Lung (tissue), 11 donors: ENCODE measurements at regions not wholly inside any gene's neighbourhood (a gene's known extent, or its start where the extent isn't known, plus 50 kb on each side); places are given as distances from the start of the nearest gene placed in this dataset.

ENCODE experiments used
- ATAC-seq: fragments of 200-7000 bp; cut with Tn5 transposase; one replicate; pipeline ENCODE4 v1.9.1; 2020; ENCODE audit warnings: moderate number of reproducible peaks; ENCODE audit not compliant: insufficient read depth, low FRiP score
- DNase-seq, 3 donors: peaks; one replicate each; pipeline ENCODE4 v3.0.0-alpha.2; 2013 to 2017
- H3K27ac ChIP-seq, 2 donors: one replicate each; pipeline ENCODE4 v1.5.1; 2013; ENCODE audit warnings: mild to moderate bottlenecking in 2 of 2, moderate library complexity in 2 of 2, control low read depth in 1 of 2, inconsistent platforms in 1 of 2, low read depth in 1 of 2, low read length in 1 of 2
- H3K27me3 ChIP-seq, 3 donors: one replicate each; pipeline ENCODE4 v1.5.1; 2013; ENCODE audit warnings: low read length in 2 of 3; ENCODE audit not compliant: control insufficient read depth in 3 of 3, insufficient read depth in 3 of 3
- H3K36me3 ChIP-seq, 4 donors: one replicate each; pipeline ENCODE4 v1.5.1; 2013; ENCODE audit warnings: low read length in 4 of 4, mild to moderate bottlenecking in 1 of 4, moderate library complexity in 1 of 4; ENCODE audit not compliant: control insufficient read depth in 4 of 4, insufficient read depth in 4 of 4
- H3K4me1 ChIP-seq, 5 donors: one replicate each; pipeline ENCODE4 v1.5.1; 2013; ENCODE audit warnings: low read length in 5 of 5, mild to moderate bottlenecking in 2 of 5, moderate library complexity in 1 of 5; ENCODE audit not compliant: control insufficient read depth in 5 of 5, insufficient read depth in 5 of 5
- H3K4me3 ChIP-seq: one replicate; pipeline ENCODE4 v1.5.1; 2013; ENCODE audit warnings: mild to moderate bottlenecking, control low read depth, moderate library complexity
- H3K9ac ChIP-seq, 2 donors: one replicate each; pipeline ENCODE4 v1.5.1; 2013; ENCODE audit warnings: low read length in 2 of 2, control low read depth in 1 of 2; ENCODE audit not compliant: insufficient read depth in 1 of 2
- H3K9me3 ChIP-seq, 4 donors: one replicate each; pipeline ENCODE4 v1.5.1; 2013; ENCODE audit warnings: low read length in 3 of 4, mild to moderate bottlenecking in 1 of 4, moderate library complexity in 1 of 4; ENCODE audit not compliant: control insufficient read depth in 4 of 4, insufficient read depth in 3 of 4
- CTCF ChIP-seq: IDR thresholded peaks from 2 replicates; pipeline ENCODE4 v1.5.1; 2012; ENCODE audit warnings: mild to moderate bottlenecking; ENCODE audit errors: control extremely low read depth, extremely low read depth
- WGBS, 2 donors: extraction: QIAGEN DNeasy Blood & Tissue Kit; methylation state at CpG; one replicate each; pipeline ENCODE4 v1.1.7; 2013; 5-methylcytosine and 5-hydroxymethylcytosine counted together
- donor health status: control.
- donor health status: control.
- donor health status: Bipolar disorder and iron deficiency.
- donor health status: healthy.
- donor health status: DM: yes; HTN: yes; CAD: no.

GRCh38 chr9:18114559-18115475 lies 359.1 kb upstream of the ADAMTSL1 start:
- ATAC-seq, result no peak
- 81 to 85% methylated on average over 10 of the region's 10 CpGs for WGBS, 2 donors
- no peak for DNase-seq

GRCh38 chr9:18118268-18118667 lies 355.7 kb upstream of the ADAMTSL1 start:
- Histone ChIP-seq H3K4me1 (no peaks in the 10 kb centered on the region), H3K27me3 (no peaks in the 10 kb centered on the region), H3K27ac (no peak overlapping the region), H3K4me3 (no peak overlapping the region), H3K9ac (no peak overlapping the region), H3K36me3 (no peaks in the 10 kb centered on the region), H3K9me3 (no peaks in the 10 kb centered on the region)
- no peak for DNase-seq
- no peak for TF ChIP-seq CTCF
- ATAC-seq, result no peak

More at GRCh38 chr9:18114559-18115475, 359.1 kb upstream of the ADAMTSL1 start:
- Histone ChIP-seq H3K9ac (no peak overlapping the region), H3K9me3 (no peaks in the 10 kb centered on the region), H3K4me3 (no peak overlapping the region), H3K27me3 (no peaks in the 10 kb centered on the region), H3K4me1 (peaks cover 0 to under 1% (median 0%) of the 10 kb centered on the region in 5 donors), H3K36me3 (no peaks in the 10 kb centered on the region), H3K27ac (no peak overlapping the region)
- no peak for TF ChIP-seq CTCF

GRCh38 chr9:18122171-18122570 lies 351.8 kb upstream of the ADAMTSL1 start:
- 32 to 48% methylated on average over 1 of the region's 1 CpG for WGBS, 2 donors
- ATAC-seq, result no peak
- H3K9ac ChIP-seq, result no peak overlapping the region
- H3K27ac ChIP-seq, result no peak overlapping the region
- no peaks in the 10 kb centered on the region for H3K9me3 ChIP-seq
- peaks cover 0 to 4% (median 0%) of the 10 kb centered on the region in 5 donors for H3K4me1 ChIP-seq
- no peaks in the 10 kb centered on the region for H3K36me3 ChIP-seq
- H3K27me3 ChIP-seq, result no peaks in the 10 kb centered on the region
- no peak for DNase-seq
- H3K4me3 ChIP-seq, result no peak overlapping the region
- TF ChIP-seq CTCF, result no peak

- Histone ChIP-seq H3K27ac (no peak overlapping the region), H3K4me1 (peaks cover 0 to 4% (median 0%) of the 10 kb centered on the region in 5 donors), H3K4me3 (no peak overlapping the region), H3K9ac (no peak overlapping the region), H3K9me3 (no peaks in the 10 kb centered on the region), H3K36me3 (no peaks in the 10 kb centered on the region), H3K27me3 (no peaks in the 10 kb centered on the region)
- ATAC-seq, result no peak
- no peak for DNase-seq
- WGBS, 2 donors, result 52 to 88% methylated on average over 1 of the region's 1 CpG
- TF ChIP-seq CTCF, result no peak
These were observed 349.2 kb upstream of the ADAMTSL1 start for GRCh38 chr9:18124760-18125159.
